Hematopoietic multipotent progenitor cell treated with erythropoietin and hydrocortisone succinate and interleukin-3 and kit ligand, for 17 days (in vitro differentiated cells): ENCODE measurements at regions not wholly inside any gene's neighbourhood (a gene's known extent, or its start where the extent isn't known, plus 50 kb on each side); places are given as distances from the start of the nearest gene placed in this dataset.

Experiments used
- DNase-seq: peaks from one replicate; pipeline ENCODE4 v3.0.0-alpha.2; 2015; ENCODE audit warnings: low spot score

GRCh38 chr11:62073061-62073460 lies 50.8 kb upstream of the INCENP start:
- DNase-seq, result no peak

- no peak for DNase-seq
Observed at GRCh38 chr11:62071408-62071807, 52.4 kb upstream of the INCENP start.

GRCh38 chr11:62069986-62070919 lies 53.6 kb upstream of the INCENP start:
- no peak for DNase-seq

- no peak for DNase-seq
Observed at GRCh38 chr11:62069374-62069773, 54.4 kb upstream of the INCENP start.

- no peak for DNase-seq
Observed at GRCh38 chr11:62068730-62069129, 55.1 kb upstream of the INCENP start.

GRCh38 chr11:62067741-62068140 lies 56.1 kb upstream of the INCENP start:
- no peak for DNase-seq

GRCh38 chr11:62064221-62064620 lies 59.6 kb upstream of the INCENP start:
- no peak for DNase-seq

GRCh38 chr11:62062223-62062861 lies 61.5 kb upstream of the INCENP start:
- no peak for DNase-seq

GRCh38 chr11:62061356-62062222 lies 62.2 kb upstream of the INCENP start:
- DNase-seq, result peak; percentile 40

DNA sequence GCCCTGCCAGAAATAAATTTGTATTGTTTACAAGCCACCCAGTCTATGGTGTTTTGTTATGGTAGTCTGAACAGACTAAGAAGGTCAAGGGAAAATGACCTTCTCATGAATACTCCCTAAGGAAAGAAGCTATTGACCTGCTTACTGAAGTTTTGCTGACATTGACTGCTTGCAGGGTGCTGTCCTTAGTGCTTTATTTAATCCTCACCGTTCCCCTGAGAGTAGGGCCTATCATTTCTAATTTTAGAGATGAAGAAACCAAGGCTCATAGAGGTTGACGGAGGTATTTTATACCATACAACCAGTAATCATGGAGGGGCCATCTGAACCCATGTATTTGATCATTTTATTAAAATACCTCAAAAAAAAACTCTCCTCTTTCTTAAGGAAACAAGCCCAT lies 66.7 kb upstream of the INCENP start:
- no peak for DNase-seq

DNA sequence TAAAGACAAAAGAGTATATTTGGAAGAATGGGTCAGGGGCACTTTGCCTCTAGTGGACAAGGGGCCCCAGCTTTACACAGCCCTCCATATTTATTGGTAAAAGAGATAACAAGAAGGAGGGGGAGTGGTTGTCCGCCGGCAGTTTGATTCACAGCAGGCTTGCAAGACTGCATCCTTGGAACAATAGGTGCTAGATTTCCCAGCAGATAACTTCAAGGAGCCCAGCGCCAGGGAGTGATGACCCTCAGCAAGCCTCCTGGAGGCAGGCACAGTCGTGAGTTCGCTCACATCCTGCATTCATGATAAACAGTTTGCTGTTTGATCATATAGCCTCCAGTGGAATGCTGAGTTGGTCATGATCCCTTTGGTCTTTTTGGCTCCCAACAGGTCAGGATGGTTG lies 67.8 kb upstream of the INCENP start:
- no peak for DNase-seq

GRCh38 chr11:62054484-62055121 lies 69.2 kb upstream of the INCENP start:
- DNase-seq, result peak; percentile 59

GRCh38 chr11:62054081-62054480 lies 69.7 kb upstream of the INCENP start:
- no peak for DNase-seq

DNA sequence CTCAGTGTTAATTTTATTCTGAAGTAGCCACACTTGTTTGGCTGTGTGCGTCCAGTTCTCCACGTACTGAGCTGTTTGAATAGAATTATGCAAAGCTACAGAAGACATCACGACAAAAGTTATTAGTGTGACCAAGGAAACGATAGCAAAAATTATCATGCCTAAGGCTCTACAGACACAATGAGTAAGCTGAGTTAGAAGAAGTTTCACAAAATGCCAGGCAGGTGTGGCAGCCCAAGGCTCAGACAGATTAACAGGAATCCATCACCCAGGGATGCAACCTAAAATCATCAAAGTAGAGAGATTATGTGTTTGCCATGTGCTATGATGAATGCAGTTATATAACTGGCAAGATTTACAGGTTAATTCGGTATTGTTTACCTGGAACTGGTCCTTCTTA lies 73.1 kb upstream of the INCENP start:
- no peak for DNase-seq

DNA sequence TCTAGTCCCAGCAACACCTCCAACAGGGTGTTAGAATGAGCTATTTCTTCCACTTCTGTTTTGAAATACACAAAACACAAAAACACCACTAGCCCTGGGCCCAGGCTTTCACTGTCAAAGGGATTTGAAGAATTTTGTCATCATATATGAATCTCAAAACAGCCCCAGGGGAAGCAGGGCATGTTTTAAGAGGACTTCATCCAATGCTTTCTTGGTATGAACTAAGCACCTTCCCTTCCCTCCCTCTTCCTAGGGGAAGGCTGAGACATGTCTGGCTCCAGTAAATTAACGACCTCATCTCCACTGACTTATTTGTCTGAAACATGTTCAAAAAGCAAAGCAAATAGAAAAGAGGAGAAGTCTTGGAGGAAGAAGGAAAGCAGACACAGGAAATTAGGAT lies 75.7 kb upstream of the INCENP start:
- DNase-seq, result no peak

- DNase-seq, result no peak
Observed at GRCh38 chr11:62046568-62047100, 77.2 kb upstream of the INCENP start.

DNA sequence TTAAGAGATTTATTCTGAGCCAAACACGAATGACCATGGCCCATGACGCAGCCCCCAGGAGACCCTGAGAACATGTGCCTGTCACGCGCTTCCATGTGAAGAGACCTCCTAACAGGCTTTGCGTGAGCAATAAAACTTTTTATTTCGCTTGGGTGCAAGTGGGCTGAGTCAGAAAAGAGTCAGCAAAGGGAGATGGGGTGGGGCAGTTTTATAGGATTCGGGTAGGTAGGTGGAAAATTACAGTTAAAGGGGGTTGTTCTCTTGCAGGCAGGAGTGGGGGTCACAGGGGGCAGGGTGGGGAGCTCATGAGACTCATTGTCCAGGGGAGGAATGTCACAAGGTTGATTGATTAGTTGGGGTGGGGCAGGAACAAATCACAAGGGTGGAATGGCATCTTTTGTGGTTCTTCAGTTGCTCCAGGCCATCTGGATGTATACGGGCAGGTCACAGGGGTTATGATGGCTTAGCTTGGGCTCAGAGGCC lies 77.2 kb upstream of the FTH1 start:
- DNase-seq, result no peak

GRCh38 chr11:62035293-62035692 lies 67.9 kb upstream of the FTH1 start:
- DNase-seq, result no peak

DNA sequence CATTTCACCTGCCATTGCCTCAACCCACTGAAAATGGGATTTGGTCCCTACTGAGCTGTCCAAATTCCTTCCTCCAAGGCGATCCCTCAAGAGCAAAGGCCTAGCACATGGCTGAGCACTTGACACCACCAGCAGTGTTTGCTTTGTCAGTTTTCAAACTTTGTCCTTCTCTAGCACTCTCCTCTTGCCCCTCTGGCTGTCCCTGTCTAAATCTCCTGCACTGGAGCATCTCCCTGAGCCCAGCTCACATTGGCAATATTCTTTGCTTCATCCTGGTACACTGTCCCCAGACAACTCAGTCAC lies 66.6 kb upstream of the FTH1 start:
- no peak for DNase-seq

DNA sequence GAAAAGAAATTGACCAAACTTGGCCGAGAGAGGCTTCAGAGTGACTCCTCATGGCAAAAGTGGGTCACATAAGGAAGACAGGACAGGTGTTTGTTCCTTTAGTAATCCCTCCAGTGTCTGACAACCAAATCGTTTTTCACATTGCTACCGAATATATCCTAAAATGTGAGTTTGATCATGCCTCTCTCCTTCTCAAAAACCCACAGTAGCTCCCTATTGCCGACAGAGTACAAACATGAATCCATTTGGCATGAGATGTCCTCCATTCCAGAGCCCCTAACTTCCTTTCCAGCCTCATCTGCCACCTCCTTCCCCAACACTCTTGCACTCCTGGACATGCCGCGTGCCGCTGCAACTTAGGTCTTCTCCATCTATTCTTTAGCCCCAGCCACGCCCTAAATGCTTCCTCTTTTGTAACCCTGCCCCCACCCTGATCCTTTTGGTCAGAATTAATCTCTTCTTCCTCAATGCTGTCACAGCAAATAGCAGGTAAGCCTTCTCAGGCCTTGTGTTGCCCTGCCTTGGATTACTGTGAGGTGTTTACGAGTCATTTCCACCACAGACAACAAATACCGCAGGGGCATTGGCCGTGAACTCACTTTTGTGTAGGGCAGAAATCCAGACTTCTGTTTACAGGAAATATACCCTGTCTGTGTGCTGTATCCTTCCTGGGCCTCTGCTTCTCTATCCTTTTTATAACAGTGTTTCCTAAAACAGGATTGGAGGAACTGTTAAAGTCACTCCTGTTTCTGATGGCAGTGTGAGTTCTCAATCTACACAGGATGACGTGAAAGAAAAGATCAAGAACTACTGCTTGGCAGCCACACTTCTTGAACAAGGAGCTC lies 66.0 kb upstream of the FTH1 start:
- DNase-seq, result no peak
